PC-9 (cell line): ENCODE measurements at regions not wholly inside any gene's neighbourhood (a gene's known extent, or its start where the extent isn't known, plus 50 kb on each side); places are given as distances from the start of the nearest gene placed in this dataset.

Experiments
- BruUV-seq: library from RNA; stranded (reverse); fragments of 400-500 nt; replicated peaks from 2 replicates; lab custom pipeline; 2021; lab: Mats Ljungman, UMichigan
- CTCF ChIA-PET: fragments of 300-600 bp; sonication (Branson Sonifier 250); formaldehyde crosslinking; loops from one replicate; lab custom pipeline; 2022; ENCODE audit warnings: antibody characterized with exemption; lab: Charles Lee
- POLR2A ChIA-PET: fragments of 300-600 bp; sonication (Branson Sonifier 250); formaldehyde crosslinking; loops from one replicate; lab custom pipeline; 2022; ENCODE audit warnings: antibody characterized with exemption; ENCODE audit not compliant: unreplicated experiment; lab: Charles Lee
- DNase-seq, 2 experiments: peaks; one replicate each; pipeline versions ENCODE4 v3.0.0 to v3.0.0-alpha.2; 2015 to 2022; ENCODE audit warnings: mixed read lengths in 1 of 2
- H2AFZ ChIP-seq: fragments of 200-600 bp; sonication (generic); 2 replicates; pipeline ENCODE4 v1.8.1; 2017; ENCODE audit warnings: antibody characterized with exemption
- H3F3A ChIP-seq: fragments of 200-600 bp; sonication (generic); 2 replicates; pipeline ENCODE4 v1.8.1; 2017; ENCODE audit warnings: antibody characterized with exemption, mild to moderate bottlenecking, low read depth; ENCODE audit not compliant: insufficient read depth
- H3K27ac ChIP-seq: fragments of 200-600 bp; sonication (generic); 2 replicates; pipeline ENCODE4 v1.6.1; 2016; ENCODE audit warnings: mixed run types
- H3K27me3 ChIP-seq: fragments of 200-600 bp; sonication (generic); 2 replicates; pipeline ENCODE4 v1.6.1; 2016; ENCODE audit warnings: low read depth, mixed run types; ENCODE audit not compliant: insufficient read depth
- H3K36me3 ChIP-seq: fragments of 200-600 bp; sonication (generic); 2 replicates; pipeline ENCODE4 v1.6.1; 2016; ENCODE audit warnings: low read depth, mixed run types
- H3K4me1 ChIP-seq: fragments of 200-600 bp; sonication (generic); replicated peaks from 2 replicates; pipeline ENCODE4 v1.6.1; 2016; ENCODE audit warnings: mixed run types; ENCODE audit not compliant: insufficient read depth
- H3K4me2 ChIP-seq: fragments of 200-600 bp; sonication (generic); 2 replicates; pipeline ENCODE4 v1.6.1; 2017; ENCODE audit warnings: mixed run types
- H3K4me3 ChIP-seq: fragments of 200-600 bp; sonication (generic); 2 replicates; pipeline ENCODE4 v1.6.1; 2016; ENCODE audit warnings: mixed run types
- H3K79me2 ChIP-seq: fragments of 200-600 bp; sonication (generic); 2 replicates; pipeline ENCODE4 v1.6.1; 2017; ENCODE audit warnings: low read depth, mixed run types
- H3K9me2 ChIP-seq: fragments of 200-600 bp; sonication (generic); 2 replicates; pipeline ENCODE4 v1.8.1; 2017; ENCODE audit warnings: mild to moderate bottlenecking; ENCODE audit not compliant: insufficient read depth
- H3K9me3 ChIP-seq: fragments of 200-600 bp; sonication (generic); 2 replicates; pipeline ENCODE4 v1.8.1; 2016; ENCODE audit warnings: low read depth; ENCODE audit not compliant: insufficient read depth
- H4K20me1 ChIP-seq: fragments of 200-600 bp; sonication (generic); 2 replicates; pipeline ENCODE4 v1.8.1; 2017; ENCODE audit not compliant: insufficient read depth
- CTCF ChIP-seq: fragments of 200-600 bp; sonication (generic); conservative IDR thresholded peaks from 2 replicates; pipeline ENCODE4 v1.6.1; 2017; ENCODE audit warnings: mixed run types, antibody characterized with exemption, mild to moderate bottlenecking, moderate library complexity
- EZH2 ChIP-seq: fragments of 200-600 bp; sonication (generic); IDR thresholded peaks from 2 replicates; pipeline ENCODE4 v1.8.0; 2017; ENCODE audit warnings: antibody characterized with exemption, low read depth
- intact Hi-C: fragments of 100-400 bp; cut with micrococcal nuclease; formaldehyde crosslinking; loops from one replicate; pipeline ENCODE4 v1.10.0; 2022; ENCODE audit not compliant: unreplicated experiment

- DNase-seq: no peak
- POLR2A ChIA-PET: no interaction called here
- H3K9me3 ChIP-seq: no peaks in the 10 kb centered on the region
- no peaks in the 10 kb centered on the region for H3K79me2 ChIP-seq
- H3F3A ChIP-seq: no peaks in the 10 kb centered on the region
- no peak overlapping the region for H3K27ac ChIP-seq
- CTCF ChIA-PET: no interaction called here
- H3K4me1 ChIP-seq: no peaks in the 10 kb centered on the region
- no peaks in the 10 kb centered on the region for H3K27me3 ChIP-seq
- H4K20me1 ChIP-seq: no peaks in the 10 kb centered on the region
- H3K4me2 ChIP-seq: no peak overlapping the region
- no TSS peak for BruUV-seq
- H3K36me3 ChIP-seq: no peaks in the 10 kb centered on the region
- no peak overlapping the region for H3K4me3 ChIP-seq
- intact Hi-C loops: no loop called here
- H2AFZ ChIP-seq: no peak overlapping the region
- TF ChIP-seq EZH2 (no peak), CTCF (no peak)
- H3K9me2 ChIP-seq: no peaks in the 10 kb centered on the region
Observed at GRCh38 chr3:161555320-161555719, 58.7 kb downstream of the OTOL1 start.

- ChIA-PET CTCF (no interaction called here), POLR2A (no interaction called here)
- H3K9me3 ChIP-seq: no peaks in the 10 kb centered on the region
- H3F3A ChIP-seq: no peaks in the 10 kb centered on the region
- intact Hi-C loops: no loop called here
- no peak overlapping the region for H3K27ac ChIP-seq
- DNase-seq: no peak
- no peak overlapping the region for H3K4me2 ChIP-seq
- BruUV-seq: no TSS peak
- no peaks in the 10 kb centered on the region for H3K4me1 ChIP-seq
- H3K9me2 ChIP-seq: no peaks in the 10 kb centered on the region
- H3K27me3 ChIP-seq: no peaks in the 10 kb centered on the region
- H3K4me3 ChIP-seq: no peak overlapping the region
- TF ChIP-seq EZH2 (no peak), CTCF (no peak)
- no peak overlapping the region for H2AFZ ChIP-seq
- no peaks in the 10 kb centered on the region for H3K36me3 ChIP-seq
- H3K79me2 ChIP-seq: no peaks in the 10 kb centered on the region
- no peaks in the 10 kb centered on the region for H4K20me1 ChIP-seq
Observed at GRCh38 chr3:161556533-161556932, 59.9 kb downstream of the OTOL1 start.

- Histone ChIP-seq H3K9me3 (no peaks in the 10 kb centered on the region), H3F3A (no peaks in the 10 kb centered on the region), H3K4me1 (no peaks in the 10 kb centered on the region), H3K27ac (no peak overlapping the region), H4K20me1 (no peaks in the 10 kb centered on the region), H3K4me2 (no peak overlapping the region), H3K79me2 (no peaks in the 10 kb centered on the region), H3K27me3 (no peaks in the 10 kb centered on the region), H2AFZ (no peak overlapping the region), H3K36me3 (no peaks in the 10 kb centered on the region), H3K4me3 (no peak overlapping the region), H3K9me2 (no peaks in the 10 kb centered on the region)
- ChIA-PET CTCF (no interaction called here), POLR2A (no interaction called here)
- BruUV-seq: no TSS peak
- intact Hi-C loops: no loop called here
- DNase-seq: no peak
- no peak for TF ChIP-seq CTCF
- TF ChIP-seq EZH2: no peak
Observed at GRCh38 chr3:161556941-161557340, 60.3 kb downstream of the OTOL1 start.
